Fibroblast of lung (primary cell): ENCODE measurements at regions not wholly inside any gene's neighbourhood (a gene's known extent, or its start where the extent isn't known, plus 50 kb on each side); places are given as distances from the start of the nearest gene placed in this dataset.

Source experiments
- DNase-seq, 2 donors: peaks; one replicate each; pipeline versions ENCODE4 v3.0.0 to v3.0.0-alpha.2; 2010; ENCODE audit warnings: low read depth in 2 of 2
- H2AFZ ChIP-seq: 2 replicates; pipeline ENCODE4 v1.5.1; 2012; ENCODE audit warnings: low read length, control low read depth, inconsistent platforms
- H3K27ac ChIP-seq: 2 replicates; pipeline ENCODE4 v1.5.1; 2011; ENCODE audit warnings: low read length, control low read depth; ENCODE audit not compliant: insufficient read depth
- H3K27me3 ChIP-seq: 2 replicates; pipeline ENCODE4 v1.5.1; 2011; ENCODE audit warnings: mild to moderate bottlenecking, low read length; ENCODE audit not compliant: control insufficient read depth, insufficient read depth
- H3K36me3 ChIP-seq: 2 replicates; pipeline ENCODE4 v1.5.1; 2011; ENCODE audit warnings: low read length; ENCODE audit not compliant: control insufficient read depth, insufficient read depth
- H3K4me1 ChIP-seq: 2 replicates; pipeline ENCODE4 v1.5.1; 2011; ENCODE audit warnings: low read length; ENCODE audit not compliant: control insufficient read depth, insufficient read depth; ENCODE audit errors: extremely low read depth
- H3K4me2 ChIP-seq: 2 replicates; pipeline ENCODE4 v1.5.1; 2011; ENCODE audit warnings: low read length, control low read depth; ENCODE audit not compliant: insufficient read depth; ENCODE audit errors: extremely low read depth
- H3K4me3 ChIP-seq, 4 experiments: fragments of 200-600 bp in 1 of 4; sonication (generic) in 1 of 4; replicated peaks in 1 of 4; 2 replicates each; pipeline ENCODE4 v1.5.1; 2011 to 2016; ENCODE audit warnings: low read length in 4 of 4, low read depth in 3 of 4, mild to moderate bottlenecking in 3 of 4, control low read depth in 2 of 4, inconsistent platforms in 1 of 4, mixed read lengths in 1 of 4; ENCODE audit not compliant: insufficient read depth in 1 of 4; ENCODE audit errors: control extremely low read depth in 1 of 4
- H3K79me2 ChIP-seq: 2 replicates; pipeline ENCODE4 v1.5.1; 2012; ENCODE audit warnings: mild to moderate bottlenecking, low read length, inconsistent platforms; ENCODE audit not compliant: control insufficient read depth, insufficient read depth
- H3K9ac ChIP-seq: 2 replicates; pipeline ENCODE4 v1.5.1; 2011; ENCODE audit warnings: mild to moderate bottlenecking, low read length, control low read depth; ENCODE audit not compliant: insufficient read depth
- H3K9me3 ChIP-seq: 2 replicates; pipeline ENCODE4 v1.5.1; 2012; ENCODE audit warnings: low read depth, low read length; ENCODE audit not compliant: control insufficient read depth, insufficient read depth
- H4K20me1 ChIP-seq: 2 replicates; pipeline ENCODE4 v1.5.1; 2011; ENCODE audit warnings: low read length; ENCODE audit not compliant: control insufficient read depth, insufficient read depth; ENCODE audit errors: extremely low read depth
- CTCF ChIP-seq, 2 donors: IDR thresholded peaks in 1 of 2; conservative IDR thresholded peaks in 1 of 2; 1 replicate in 1 of 2; 2 replicates in 1 of 2; pipeline ENCODE4 v1.5.1; 2011 to 2012; ENCODE audit warnings: low read length in 2 of 2, control low read depth in 1 of 2, inconsistent platforms in 1 of 2, low read depth in 1 of 2, mild to moderate bottlenecking in 1 of 2
- EZH2 ChIP-seq: IDR thresholded peaks from 2 replicates; pipeline ENCODE4 v1.5.1; 2012; ENCODE audit warnings: low read length, control low read depth, mild to moderate bottlenecking; ENCODE audit errors: missing control alignments

- peak in 1 of 2 donors; percentile 25 for DNase-seq
- TF ChIP-seq EZH2 (no peak), CTCF (conservative IDR thresholded peaks at IDR 0.05 in 1 of 2, IDR thresholded peaks at IDR 0.05 in 1 of 2; ENCODE audit: low read depth in 1 of 2, low read length in 2 of 2) (no peak)
- Histone ChIP-seq H3K27me3 (no peaks in the 10 kb centered on the region), H3K79me2 (no peaks in the 10 kb centered on the region), H3K4me1 (no peaks in the 10 kb centered on the region), H3K9ac (no peak overlapping the region), H3K9me3 (no peaks in the 10 kb centered on the region), H3K36me3 (no peaks in the 10 kb centered on the region), H2AFZ (no peak overlapping the region), H3K27ac (no peak overlapping the region), H3K4me3 (no peak overlapping the region), H3K4me2 (no peak overlapping the region), H4K20me1 (no peaks in the 10 kb centered on the region)
Measured at GRCh38 chr10:43746906-43747305, 98.2 kb upstream of the ZNF32 start.

- Histone ChIP-seq H3K27me3 (no peaks in the 10 kb centered on the region), H3K4me1 (no peaks in the 10 kb centered on the region), H3K4me3 (no peak overlapping the region), H2AFZ (no peak overlapping the region), H4K20me1 (no peaks in the 10 kb centered on the region), H3K9ac (no peak overlapping the region), H3K79me2 (no peaks in the 10 kb centered on the region), H3K36me3 (no peaks in the 10 kb centered on the region), H3K9me3 (no peaks in the 10 kb centered on the region), H3K27ac (no peak overlapping the region), H3K4me2 (no peak overlapping the region)
- DNase-seq: peak in 1 of 2 donors; percentile 9
- no peak for TF ChIP-seq EZH2
- no peak for TF ChIP-seq CTCF (conservative IDR thresholded peaks at IDR 0.05 in 1 of 2, IDR thresholded peaks at IDR 0.05 in 1 of 2; ENCODE audit: low read depth in 1 of 2, low read length in 2 of 2)
Measured at GRCh38 chr10:43739161-43739560, 90.5 kb upstream of the ZNF32 start.

DNA sequence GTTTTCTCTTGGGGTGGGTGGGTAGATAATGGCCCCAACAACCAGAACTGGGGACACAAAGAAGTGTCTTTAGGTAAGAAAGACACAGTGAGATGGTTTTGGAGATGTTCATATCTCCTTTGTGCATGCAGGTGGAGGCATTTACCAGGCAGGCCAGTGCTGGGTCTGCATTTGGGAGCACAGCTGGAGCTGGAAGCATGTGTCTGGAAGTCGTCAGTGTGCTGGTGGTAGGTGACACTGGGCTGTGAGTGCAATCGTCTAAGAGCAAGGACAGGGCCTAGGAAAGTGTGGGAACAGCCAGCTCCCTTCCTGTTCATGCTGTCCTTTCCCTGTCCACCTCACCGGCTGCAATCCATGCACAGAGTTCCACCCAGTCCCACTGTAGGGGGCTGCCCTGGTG, 88.3 kb upstream of the ZNF32 start:
- DNase-seq: no peak
- Histone ChIP-seq H3K4me2 (no peak overlapping the region), H4K20me1 (no peaks in the 10 kb centered on the region), H3K9me3 (no peaks in the 10 kb centered on the region), H2AFZ (no peak overlapping the region), H3K27ac (no peak overlapping the region), H3K4me3 (no peak overlapping the region), H3K4me1 (no peaks in the 10 kb centered on the region), H3K36me3 (no peaks in the 10 kb centered on the region), H3K27me3 (no peaks in the 10 kb centered on the region), H3K79me2 (no peaks in the 10 kb centered on the region), H3K9ac (no peak overlapping the region)
- no peak for TF ChIP-seq EZH2
- no peak for TF ChIP-seq CTCF (conservative IDR thresholded peaks at IDR 0.05 in 1 of 2, IDR thresholded peaks at IDR 0.05 in 1 of 2; ENCODE audit: low read depth in 1 of 2, low read length in 2 of 2)
